HEK293 (cell line): ENCODE measurements at regions not wholly inside any gene's neighbourhood (a gene's known extent, or its start where the extent isn't known, plus 50 kb on each side); places are given as distances from the start of the nearest gene placed in this dataset.

Source experiments
- BCL11A ChIP-seq: fragments of 450-650 bp; formaldehyde crosslinking; IDR thresholded peaks from 2 replicates; pipeline ENCODE4 v1.5.1; 2016; ENCODE audit warnings: low read depth, missing biosample characterization, missing genetic modification characterization
- INSM2 ChIP-seq: fragments of 450-650 bp; formaldehyde crosslinking; IDR thresholded peaks from 2 replicates; pipeline ENCODE4 v1.5.1; 2016; ENCODE audit warnings: missing biosample characterization, missing genetic modification characterization
- KLF16 ChIP-seq: fragments of 450-650 bp; formaldehyde crosslinking; IDR thresholded peaks from 2 replicates; pipeline ENCODE4 v1.5.1; 2017; ENCODE audit warnings: missing biosample characterization, missing genetic modification characterization
- KLF9 ChIP-seq: fragments of 450-650 bp; formaldehyde crosslinking; IDR thresholded peaks from 2 replicates; pipeline ENCODE4 v1.5.1; 2016; ENCODE audit warnings: missing biosample characterization, missing genetic modification characterization, low read depth
- PRDM10 ChIP-seq: fragments of 450-650 bp; formaldehyde crosslinking; IDR thresholded peaks from 2 replicates; pipeline ENCODE4 v1.5.1; 2016; ENCODE audit warnings: missing biosample characterization, missing genetic modification characterization
- ZBTB17 ChIP-seq: fragments of 450-650 bp; formaldehyde crosslinking; IDR thresholded peaks from 2 replicates; pipeline ENCODE4 v1.5.1; 2016; ENCODE audit warnings: missing biosample characterization, missing genetic modification characterization
- ZBTB8A ChIP-seq: fragments of 450-650 bp; formaldehyde crosslinking; IDR thresholded peaks from 2 replicates; pipeline ENCODE4 v1.5.1; 2016; ENCODE audit warnings: missing biosample characterization, missing genetic modification characterization
- ZNF132 ChIP-seq: fragments of 450-650 bp; formaldehyde crosslinking; IDR thresholded peaks from 2 replicates; pipeline ENCODE4 v1.5.1; 2017; ENCODE audit warnings: missing biosample characterization, missing genetic modification characterization, borderline replicate concordance
- ZNF146 ChIP-seq: fragments of 450-650 bp; formaldehyde crosslinking; IDR thresholded peaks from 2 replicates; pipeline ENCODE4 v1.5.1; 2016; ENCODE audit warnings: missing biosample characterization, missing genetic modification characterization
- ZNF19 ChIP-seq: fragments of 450-650 bp; formaldehyde crosslinking; IDR thresholded peaks from 2 replicates; pipeline ENCODE4; 2016; ENCODE audit warnings: missing biosample characterization, missing genetic modification characterization, low read depth
- ZNF211 ChIP-seq: fragments of 450-650 bp; formaldehyde crosslinking; IDR thresholded peaks from 2 replicates; pipeline ENCODE4 v1.5.1; 2016; ENCODE audit warnings: low read depth, missing biosample characterization, missing genetic modification characterization
- ZNF214 ChIP-seq: fragments of 450-650 bp; formaldehyde crosslinking; IDR thresholded peaks from 2 replicates; pipeline ENCODE4 v1.5.1; 2017; ENCODE audit warnings: missing biosample characterization, mild to moderate bottlenecking, missing genetic modification characterization, borderline replicate concordance
- ZNF239 ChIP-seq: fragments of 450-650 bp; formaldehyde crosslinking; IDR thresholded peaks from 2 replicates; pipeline ENCODE4 v1.5.1; 2016; ENCODE audit warnings: missing biosample characterization, missing genetic modification characterization
- ZNF488 ChIP-seq: fragments of 450-650 bp; formaldehyde crosslinking; IDR thresholded peaks from 2 replicates; pipeline ENCODE4 v1.5.1; 2016; ENCODE audit warnings: missing biosample characterization, missing genetic modification characterization
- ZNF544 ChIP-seq: fragments of 450-650 bp; formaldehyde crosslinking; IDR thresholded peaks from 2 replicates; pipeline ENCODE4 v1.5.0; 2017; ENCODE audit warnings: missing biosample characterization, missing genetic modification characterization
- ZNF560 ChIP-seq: fragments of 450-650 bp; formaldehyde crosslinking; IDR thresholded peaks from 2 replicates; pipeline ENCODE4 v1.5.1; 2017; ENCODE audit warnings: missing biosample characterization, missing genetic modification characterization, borderline replicate concordance
- ZNF623 ChIP-seq: fragments of 450-650 bp; formaldehyde crosslinking; IDR thresholded peaks from 2 replicates; pipeline ENCODE4 v1.5.1; 2016; ENCODE audit warnings: missing biosample characterization, missing genetic modification characterization
- ZNF624 ChIP-seq: fragments of 450-650 bp; formaldehyde crosslinking; IDR thresholded peaks from 2 replicates; pipeline ENCODE4 v1.5.1; 2017; ENCODE audit warnings: missing biosample characterization, missing genetic modification characterization
- ZNF639 ChIP-seq: fragments of 450-650 bp; formaldehyde crosslinking; IDR thresholded peaks from 2 replicates; pipeline ENCODE4 v1.5.1; 2016; ENCODE audit warnings: missing biosample characterization, missing genetic modification characterization
- ZNF645 ChIP-seq: fragments of 450-650 bp; formaldehyde crosslinking; IDR thresholded peaks from 2 replicates; pipeline ENCODE4; 2016; ENCODE audit warnings: missing biosample characterization, missing genetic modification characterization
- ZNF658 ChIP-seq: fragments of 450-650 bp; formaldehyde crosslinking; IDR thresholded peaks from 2 replicates; pipeline ENCODE4; 2016; ENCODE audit warnings: missing biosample characterization, missing genetic modification characterization
- ZNF660 ChIP-seq: fragments of 450-650 bp; IDR thresholded peaks from 2 replicates; pipeline ENCODE4 v1.5.1; 2018; ENCODE audit warnings: missing biosample characterization, mild to moderate bottlenecking, missing genetic modification characterization
- ZNF777 ChIP-seq: fragments of 450-650 bp; formaldehyde crosslinking; IDR thresholded peaks from 2 replicates; pipeline ENCODE4 v1.5.1; 2017; ENCODE audit warnings: missing biosample characterization, missing genetic modification characterization, borderline replicate concordance
- ZSCAN16 ChIP-seq: fragments of 450-650 bp; formaldehyde crosslinking; IDR thresholded peaks from 2 replicates; pipeline ENCODE4 v1.5.1; 2016; ENCODE audit warnings: missing biosample characterization, missing genetic modification characterization
- TF ChIP-seq, protein P1 (sequence below): fragments of 450-650 bp; formaldehyde crosslinking; IDR thresholded peaks from 2 replicates; pipeline ENCODE4 v1.5.1; 2016; ENCODE audit warnings: missing biosample characterization, missing genetic modification characterization
- TF ChIP-seq, protein P2 (sequence below): fragments of 450-650 bp; formaldehyde crosslinking; IDR thresholded peaks from 2 replicates; pipeline ENCODE4 v1.5.1; 2016; ENCODE audit warnings: missing biosample characterization, missing genetic modification characterization
- TF ChIP-seq, protein P3 (sequence below): fragments of 450-650 bp; formaldehyde crosslinking; IDR thresholded peaks from 2 replicates; pipeline ENCODE4 v1.5.1; 2016; ENCODE audit warnings: missing biosample characterization, missing genetic modification characterization

- no peak for TF ChIP-seq ZNF146 (tag by site-specific recombination)
- TF ChIP-seq ZNF624 (tag by site-specific recombination) = no peak
- TF ChIP-seq ZNF214 (tag by site-specific recombination) = no peak
- peak; percentile 92 for TF ChIP-seq INSM2 (tag by site-specific recombination)
- TF ChIP-seq, protein P1, sequence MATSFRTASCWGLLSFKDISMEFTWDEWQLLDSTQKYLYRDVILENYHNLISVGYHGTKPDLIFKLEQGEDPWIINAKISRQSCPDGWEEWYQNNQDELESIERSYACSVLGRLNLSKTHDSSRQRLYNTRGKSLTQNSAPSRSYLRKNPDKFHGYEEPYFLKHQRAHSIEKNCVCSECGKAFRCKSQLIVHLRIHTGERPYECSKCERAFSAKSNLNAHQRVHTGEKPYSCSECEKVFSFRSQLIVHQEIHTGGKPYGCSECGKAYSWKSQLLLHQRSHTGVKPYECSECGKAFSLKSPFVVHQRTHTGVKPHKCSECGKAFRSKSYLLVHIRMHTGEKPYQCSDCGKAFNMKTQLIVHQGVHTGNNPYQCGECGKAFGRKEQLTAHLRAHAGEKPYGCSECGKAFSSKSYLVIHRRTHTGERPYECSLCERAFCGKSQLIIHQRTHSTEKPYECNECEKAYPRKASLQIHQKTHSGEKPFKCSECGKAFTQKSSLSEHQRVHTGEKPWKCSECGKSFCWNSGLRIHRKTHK (tag by site-specific recombination) = no peak
- TF ChIP-seq BCL11A (tag by site-specific recombination) = 0 out of 2 replicates have a peak, but pooled peaks have one; percentile 68
- TF ChIP-seq ZNF239 (tag by site-specific recombination) = no peak
- no peak for TF ChIP-seq ZNF560 (tag by site-specific recombination)
- TF ChIP-seq, protein P2, sequence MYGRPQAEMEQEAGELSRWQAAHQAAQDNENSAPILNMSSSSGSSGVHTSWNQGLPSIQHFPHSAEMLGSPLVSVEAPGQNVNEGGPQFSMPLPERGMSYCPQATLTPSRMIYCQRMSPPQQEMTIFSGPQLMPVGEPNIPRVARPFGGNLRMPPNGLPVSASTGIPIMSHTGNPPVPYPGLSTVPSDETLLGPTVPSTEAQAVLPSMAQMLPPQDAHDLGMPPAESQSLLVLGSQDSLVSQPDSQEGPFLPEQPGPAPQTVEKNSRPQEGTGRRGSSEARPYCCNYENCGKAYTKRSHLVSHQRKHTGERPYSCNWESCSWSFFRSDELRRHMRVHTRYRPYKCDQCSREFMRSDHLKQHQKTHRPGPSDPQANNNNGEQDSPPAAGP (tag by site-specific recombination) = peak; percentile 58; the same call in 1 of the 2 replicates
- TF ChIP-seq KLF16 (tag by site-specific recombination) = 0 out of 2 replicates have a peak, but pooled peaks have one; percentile 12
- no peak for TF ChIP-seq ZNF19 (tag by site-specific recombination)
- TF ChIP-seq ZNF488 (tag by site-specific recombination) = no peak
- TF ChIP-seq, protein P3, sequence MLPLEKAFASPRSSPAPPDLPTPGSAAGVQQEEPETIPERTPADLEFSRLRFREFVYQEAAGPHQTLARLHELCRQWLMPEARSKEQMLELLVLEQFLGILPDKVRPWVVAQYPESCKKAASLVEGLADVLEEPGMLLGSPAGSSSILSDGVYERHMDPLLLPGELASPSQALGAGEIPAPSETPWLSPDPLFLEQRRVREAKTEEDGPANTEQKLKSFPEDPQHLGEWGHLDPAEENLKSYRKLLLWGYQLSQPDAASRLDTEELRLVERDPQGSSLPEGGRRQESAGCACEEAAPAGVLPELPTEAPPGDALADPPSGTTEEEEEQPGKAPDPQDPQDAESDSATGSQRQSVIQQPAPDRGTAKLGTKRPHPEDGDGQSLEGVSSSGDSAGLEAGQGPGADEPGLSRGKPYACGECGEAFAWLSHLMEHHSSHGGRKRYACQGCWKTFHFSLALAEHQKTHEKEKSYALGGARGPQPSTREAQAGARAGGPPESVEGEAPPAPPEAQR (tag by site-specific recombination) = no peak
- TF ChIP-seq ZSCAN16 (tag by site-specific recombination) = no peak
- TF ChIP-seq ZNF645 (tag by site-specific recombination) = no peak
- TF ChIP-seq ZNF658 (tag by site-specific recombination) = no peak
- peak; percentile 61; the same call in 1 of the 2 replicates for TF ChIP-seq ZBTB17 (tag by site-specific recombination)
- no peak for TF ChIP-seq KLF9
- peak; percentile 80; the same call in 1 of the 2 replicates for TF ChIP-seq PRDM10 (tag by site-specific recombination)
- TF ChIP-seq ZNF777 (tag by site-specific recombination) = no peak
- TF ChIP-seq ZNF623 (tag by site-specific recombination) = no peak
- TF ChIP-seq ZNF660 (tag by site-specific recombination) = peak; percentile 94
- no peak for TF ChIP-seq ZNF211 (tag by site-specific recombination)
- TF ChIP-seq ZBTB8A (tag by site-specific recombination) = no peak
- TF ChIP-seq ZNF544 = no peak
- TF ChIP-seq ZNF639 (tag by site-specific recombination) = 0 out of 2 replicates have a peak, but pooled peaks have one; percentile 69
- no peak for TF ChIP-seq ZNF132 (tag by site-specific recombination)
These were observed 126.0 kb upstream of the ADGRF1 start (continued) for GRCh38 chr6:47168180-47168579.
